GM10266 (cell line): ENCODE measurements at regions not wholly inside any gene's neighbourhood (a gene's known extent, or its start where the extent isn't known, plus 50 kb on each side); places are given as distances from the start of the nearest gene placed in this dataset.

Experiments
- DNase-seq: peaks from one replicate; pipeline ENCODE4 v3.0.0; 2012; ENCODE audit errors: extremely low spot score
- TF ChIP-seq, protein P1 (sequence below): IDR thresholded peaks from 2 replicates; pipeline ENCODE4 v1.5.1; 2012; ENCODE audit warnings: mild to moderate bottlenecking, low read depth; ENCODE audit not compliant: control insufficient read depth, insufficient read depth; ENCODE audit errors: missing control alignments

DNA sequence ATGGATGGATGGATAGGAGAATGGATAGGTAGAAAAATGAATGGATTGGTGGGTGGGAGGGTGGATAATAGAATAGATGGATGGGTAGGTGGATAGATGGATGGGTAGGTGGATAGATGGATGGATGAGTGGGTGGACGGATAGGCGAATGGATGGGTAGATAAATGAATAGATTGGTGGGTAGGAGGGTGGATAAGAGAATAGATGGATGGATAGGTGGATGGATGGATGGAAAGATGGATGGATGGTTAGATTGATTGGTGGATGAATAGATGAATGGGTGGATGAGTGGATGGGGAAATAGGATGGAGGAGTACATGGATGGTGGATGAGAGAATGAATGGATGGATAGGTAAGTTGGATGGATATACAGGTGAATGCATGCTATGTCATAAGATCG is 110.5 kb downstream of the CEBPB start:
- DNase-seq, result no peak
- TF ChIP-seq, protein P1, sequence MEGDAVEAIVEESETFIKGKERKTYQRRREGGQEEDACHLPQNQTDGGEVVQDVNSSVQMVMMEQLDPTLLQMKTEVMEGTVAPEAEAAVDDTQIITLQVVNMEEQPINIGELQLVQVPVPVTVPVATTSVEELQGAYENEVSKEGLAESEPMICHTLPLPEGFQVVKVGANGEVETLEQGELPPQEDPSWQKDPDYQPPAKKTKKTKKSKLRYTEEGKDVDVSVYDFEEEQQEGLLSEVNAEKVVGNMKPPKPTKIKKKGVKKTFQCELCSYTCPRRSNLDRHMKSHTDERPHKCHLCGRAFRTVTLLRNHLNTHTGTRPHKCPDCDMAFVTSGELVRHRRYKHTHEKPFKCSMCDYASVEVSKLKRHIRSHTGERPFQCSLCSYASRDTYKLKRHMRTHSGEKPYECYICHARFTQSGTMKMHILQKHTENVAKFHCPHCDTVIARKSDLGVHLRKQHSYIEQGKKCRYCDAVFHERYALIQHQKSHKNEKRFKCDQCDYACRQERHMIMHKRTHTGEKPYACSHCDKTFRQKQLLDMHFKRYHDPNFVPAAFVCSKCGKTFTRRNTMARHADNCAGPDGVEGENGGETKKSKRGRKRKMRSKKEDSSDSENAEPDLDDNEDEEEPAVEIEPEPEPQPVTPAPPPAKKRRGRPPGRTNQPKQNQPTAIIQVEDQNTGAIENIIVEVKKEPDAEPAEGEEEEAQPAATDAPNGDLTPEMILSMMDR, result no peak

DNA sequence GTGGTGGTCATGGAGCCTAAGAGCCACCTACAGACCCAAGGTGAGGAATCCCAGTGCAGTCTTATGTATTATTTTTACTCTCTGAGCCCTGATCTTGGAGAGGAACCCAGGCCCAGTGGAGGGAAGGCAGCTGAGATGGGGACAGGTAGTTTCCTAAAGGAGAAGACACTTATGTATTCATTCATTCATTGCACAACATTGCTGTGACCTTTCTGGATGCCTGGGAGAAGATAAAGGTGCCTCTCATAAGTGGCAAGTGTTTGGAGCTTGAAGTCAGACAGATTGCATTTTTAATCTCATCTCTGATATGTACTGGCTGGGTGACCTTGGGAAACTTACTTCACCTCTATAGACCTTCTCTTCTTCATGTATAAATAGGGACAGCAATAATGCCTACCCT is 111.1 kb downstream of the CEBPB start:
- DNase-seq, result no peak
- TF ChIP-seq, protein P1, result no peak

DNA sequence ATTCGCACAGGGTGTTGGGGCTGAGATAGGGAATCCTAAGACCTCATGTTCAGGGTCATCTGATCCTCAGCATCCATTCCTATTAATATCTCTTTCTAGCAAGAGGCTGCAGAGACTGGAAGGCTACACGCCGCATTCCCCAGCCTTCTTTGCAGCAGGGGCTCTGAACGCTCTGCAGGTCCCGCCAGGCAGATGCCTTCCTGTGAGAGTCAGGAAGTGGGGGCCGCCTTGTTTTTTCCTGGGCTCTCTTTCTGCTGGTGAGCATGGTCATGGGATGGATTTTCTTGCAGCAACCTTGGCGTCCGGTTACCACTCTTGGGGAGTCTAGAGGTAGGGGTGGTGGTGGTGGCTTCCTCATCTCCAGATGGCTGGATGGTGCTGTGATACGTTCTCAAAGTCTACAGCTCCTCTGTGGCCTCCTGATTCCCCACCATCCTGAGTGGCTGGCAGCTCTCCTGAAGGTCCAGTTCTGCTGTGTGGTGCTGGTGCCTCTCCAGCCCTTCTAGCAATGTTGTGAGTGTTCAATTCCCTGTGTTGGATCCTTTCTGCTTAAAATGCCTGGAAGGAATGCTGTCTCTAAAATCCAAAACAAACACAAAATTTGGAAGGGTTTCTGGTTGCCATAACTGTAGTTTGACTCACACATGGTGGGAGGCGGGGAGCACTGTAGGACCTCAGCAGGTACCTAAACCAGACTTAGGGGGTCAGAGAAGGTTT is 111.9 kb downstream of the CEBPB start:
- TF ChIP-seq, protein P1, result no peak
- no peak for DNase-seq

DNA sequence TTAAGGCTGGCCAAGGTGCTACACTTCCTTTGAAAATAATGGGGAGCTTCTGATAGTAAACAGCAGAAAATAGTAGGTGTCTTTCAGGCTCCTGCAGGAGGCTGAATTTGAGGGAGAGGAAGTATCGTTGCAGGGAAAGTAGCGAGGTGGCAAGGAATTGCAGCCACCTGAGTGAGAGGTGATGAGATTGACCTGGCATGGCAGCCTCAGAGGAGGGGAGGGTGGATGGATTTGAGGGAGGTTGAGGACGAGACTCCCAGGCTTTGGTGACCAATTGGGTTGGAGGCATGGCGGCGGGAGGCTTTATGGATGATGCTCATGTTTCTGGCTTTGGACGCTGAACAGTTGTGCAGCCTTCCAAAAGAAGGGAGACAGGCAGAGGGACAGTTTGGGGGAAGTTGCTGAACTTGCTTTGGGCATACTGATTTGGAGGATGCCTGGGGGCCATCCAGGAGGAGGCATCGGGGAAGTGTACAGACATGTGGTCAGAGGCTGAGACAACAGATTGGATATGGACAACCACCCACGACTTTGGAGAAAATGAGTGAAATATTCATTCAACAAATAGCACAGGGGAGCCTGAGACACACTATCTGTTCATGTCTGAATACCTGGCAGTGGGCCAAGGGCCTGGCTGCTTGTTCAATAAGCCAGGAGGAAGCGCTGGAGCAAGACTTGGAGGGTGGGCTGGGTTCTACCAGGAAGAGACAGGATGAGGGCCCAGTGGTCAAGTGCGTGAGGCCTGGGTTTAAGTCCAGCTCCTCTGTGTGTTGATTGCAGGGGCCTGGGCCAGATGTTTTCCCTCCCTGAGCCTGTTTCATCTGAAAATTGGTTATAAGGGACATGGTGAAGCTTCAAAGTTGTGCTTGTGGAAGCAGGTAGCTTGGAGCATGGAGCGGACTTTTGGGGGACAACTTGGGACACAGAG is 113.2 kb downstream of the CEBPB start:
- DNase-seq, result no peak

DNA sequence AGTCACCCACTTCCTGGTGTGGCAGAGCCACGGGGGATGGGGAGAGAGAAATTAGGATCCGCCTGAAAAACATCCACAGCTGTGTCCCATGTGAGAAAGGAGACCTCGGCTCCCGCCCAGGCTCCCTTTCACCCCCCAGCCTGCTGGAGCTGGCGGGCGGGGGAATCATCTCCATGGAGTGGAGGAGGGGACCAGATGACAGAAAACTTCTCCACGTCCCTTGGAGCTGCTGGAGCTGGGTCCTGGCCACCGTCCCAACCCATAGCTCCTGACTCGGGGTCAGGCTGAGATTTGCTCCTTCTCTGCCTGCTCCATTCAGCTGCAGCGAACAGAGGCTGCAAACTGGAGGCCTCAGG is 113.8 kb downstream of the CEBPB start:
- no peak for DNase-seq
- TF ChIP-seq, protein P1, result no peak

More for the DNA sequence above, 113.2 kb downstream of the CEBPB start:
- TF ChIP-seq, protein P1, result no peak

DNA sequence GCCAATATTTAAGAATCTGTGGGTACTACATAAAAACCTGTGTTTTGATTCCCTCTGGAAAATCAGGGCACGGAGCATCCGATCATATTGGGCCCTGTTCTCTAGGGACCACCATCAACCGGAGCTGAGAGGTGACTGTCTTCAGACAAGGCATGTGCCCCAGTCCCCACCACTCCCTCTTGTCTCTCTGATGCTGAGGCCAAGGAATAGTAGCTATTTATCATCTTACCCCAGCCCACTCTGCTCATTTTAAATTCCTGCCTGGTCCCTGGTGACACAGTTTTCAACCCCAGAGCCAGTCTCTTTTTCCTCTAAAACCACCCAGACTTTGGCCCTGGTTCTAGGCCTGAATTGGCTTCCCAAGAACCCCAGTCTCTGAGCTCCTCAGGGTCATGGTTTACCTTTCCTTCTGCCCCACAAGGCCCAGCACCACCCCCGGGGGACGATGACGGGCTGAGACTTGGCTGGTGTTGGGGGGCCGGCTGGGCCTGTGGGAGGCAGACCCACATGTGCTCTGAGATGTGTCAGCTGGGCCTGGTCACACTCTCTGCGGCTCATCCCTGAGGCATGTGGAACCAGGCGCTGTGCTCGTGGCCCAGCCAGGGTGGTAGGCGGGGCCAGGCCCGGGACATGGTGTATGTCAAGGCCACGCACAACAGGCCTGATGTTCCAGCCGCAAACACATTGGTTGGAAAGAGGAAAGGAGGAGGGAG is 114.4 kb downstream of the CEBPB start:
- no peak for DNase-seq
- TF ChIP-seq, protein P1, result no peak
